ENCODE measurements at regions not wholly inside any gene's neighbourhood (a gene's known extent, or its start where the extent isn't known, plus 50 kb on each side); places are given as distances from the start of the nearest gene placed in this dataset.

DNA sequence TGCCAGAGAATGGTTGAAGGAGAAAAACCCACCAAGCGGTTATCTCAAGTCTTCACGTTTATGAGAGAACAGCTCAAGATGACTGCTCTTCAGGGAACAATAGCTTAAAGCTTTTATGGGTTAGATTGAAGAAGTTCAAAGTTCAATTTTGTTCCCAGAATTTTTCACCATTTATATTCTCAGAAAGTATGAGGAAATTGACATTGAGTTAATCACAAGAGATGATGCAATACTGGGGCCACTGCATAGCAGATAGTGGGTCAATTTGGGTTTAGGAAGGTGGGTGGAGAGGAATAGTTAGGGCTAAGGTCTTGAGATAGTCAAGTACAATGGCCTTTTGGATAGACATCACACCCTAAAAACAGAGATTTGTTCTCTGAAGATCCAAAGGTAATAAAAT is 539.3 kb downstream of the SQOR start (continued):
- TF ChIP-seq, protein P1, sequence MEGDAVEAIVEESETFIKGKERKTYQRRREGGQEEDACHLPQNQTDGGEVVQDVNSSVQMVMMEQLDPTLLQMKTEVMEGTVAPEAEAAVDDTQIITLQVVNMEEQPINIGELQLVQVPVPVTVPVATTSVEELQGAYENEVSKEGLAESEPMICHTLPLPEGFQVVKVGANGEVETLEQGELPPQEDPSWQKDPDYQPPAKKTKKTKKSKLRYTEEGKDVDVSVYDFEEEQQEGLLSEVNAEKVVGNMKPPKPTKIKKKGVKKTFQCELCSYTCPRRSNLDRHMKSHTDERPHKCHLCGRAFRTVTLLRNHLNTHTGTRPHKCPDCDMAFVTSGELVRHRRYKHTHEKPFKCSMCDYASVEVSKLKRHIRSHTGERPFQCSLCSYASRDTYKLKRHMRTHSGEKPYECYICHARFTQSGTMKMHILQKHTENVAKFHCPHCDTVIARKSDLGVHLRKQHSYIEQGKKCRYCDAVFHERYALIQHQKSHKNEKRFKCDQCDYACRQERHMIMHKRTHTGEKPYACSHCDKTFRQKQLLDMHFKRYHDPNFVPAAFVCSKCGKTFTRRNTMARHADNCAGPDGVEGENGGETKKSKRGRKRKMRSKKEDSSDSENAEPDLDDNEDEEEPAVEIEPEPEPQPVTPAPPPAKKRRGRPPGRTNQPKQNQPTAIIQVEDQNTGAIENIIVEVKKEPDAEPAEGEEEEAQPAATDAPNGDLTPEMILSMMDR (IDR thresholded peaks at IDR 0.05; ENCODE audit: control extremely low read depth in 1 of 3, insufficient read depth in 1 of 3, low read depth in 1 of 3, low read length in 3 of 3) = no peak
- no peak for TF ChIP-seq CTBP2 (IDR thresholded peaks at IDR 0.05; ENCODE audit: borderline replicate concordance, insufficient read depth, insufficient read length, low read length)
- TF ChIP-seq SP4 (IDR thresholded peaks at IDR 0.05; ENCODE audit: low read length) = no peak
- no peak for TF ChIP-seq TCF12 (IDR thresholded peaks at IDR 0.05; ENCODE audit: low read depth, low read length)

Measured in H1 (cell line).